B cell (primary cell): ENCODE measurements at regions not wholly inside any gene's neighbourhood (a gene's known extent, or its start where the extent isn't known, plus 50 kb on each side); places are given as distances from the start of the nearest gene placed in this dataset.

Experiments
- ATAC-seq: fragments of 200-7000 bp; cut with Tn5 transposase; one replicate; pipeline ENCODE4 v1.10.0; 2021; ENCODE audit warnings: low read depth, mild to moderate bottlenecking, moderate number of reproducible peaks, moderate library complexity
- CTCF ChIA-PET: fragments of 350-600 bp; sonication (Branson Sonifier 250); formaldehyde crosslinking; loops from one replicate; lab custom pipeline; 2021; ENCODE audit warnings: antibody characterized with exemption, inconsistent platforms; lab: Charles Lee
- POLR2A ChIA-PET: fragments of 350-600 bp; sonication (Branson Sonifier 250); formaldehyde crosslinking; loops from one replicate; lab custom pipeline; 2021; ENCODE audit warnings: antibody characterized with exemption; lab: Charles Lee
- DNase-seq: peaks from one replicate; pipeline ENCODE4 v3.0.0; 2013
- H2AFZ ChIP-seq: 2 replicates; pipeline ENCODE4 v1.6.1; 2012; ENCODE audit warnings: mild to moderate bottlenecking, low read depth, low read length; ENCODE audit not compliant: insufficient read depth, poor library complexity, severe bottlenecking
- H3K27ac ChIP-seq, 2 donors: 1 replicate in 1 of 2; 2 replicates in 1 of 2; pipeline ENCODE4 v1.5.1; 2012 to 2013; ENCODE audit warnings: low read length in 2 of 2, mild to moderate bottlenecking in 2 of 2, moderate library complexity in 1 of 2
- H3K27me3 ChIP-seq, 4 experiments: fragments of 200-600 bp in 1 of 4; sonication (generic) in 1 of 4; replicated peaks in 1 of 4; 1 replicate in 2 of 4; 2 replicates in 2 of 4; pipeline versions ENCODE4 v1.6.1 to v1.7.0; 2013 to 2016; ENCODE audit warnings: low read length in 3 of 4, mild to moderate bottlenecking in 2 of 4, mixed read lengths in 1 of 4, moderate library complexity in 1 of 4; ENCODE audit not compliant: insufficient read depth in 4 of 4, control insufficient read depth in 3 of 4; ENCODE audit errors: control extremely low read depth in 1 of 4
- H3K36me3 ChIP-seq, 2 experiments: replicated peaks in 1 of 2; 1 replicate in 1 of 2; 2 replicates in 1 of 2; pipeline versions ENCODE4 v1.6.1 to v1.7.1; 2013; ENCODE audit warnings: low read length in 1 of 2; ENCODE audit not compliant: insufficient read depth in 2 of 2, control insufficient read depth in 1 of 2; ENCODE audit errors: control extremely low read depth in 1 of 2, extremely low read depth in 1 of 2
- H3K4me1 ChIP-seq, 2 donors: fragments of 200-600 bp in 1 of 2; sonication (generic) in 1 of 2; 1 replicate in 1 of 2; 2 replicates in 1 of 2; pipeline versions ENCODE4 v1.5.1 to v1.6.1; 2013 to 2017; ENCODE audit warnings: low read length in 2 of 2; ENCODE audit not compliant: control insufficient read depth in 2 of 2, insufficient read depth in 2 of 2
- H3K4me2 ChIP-seq: replicated peaks from 2 replicates; pipeline ENCODE3; 2012; ENCODE audit warnings: mild to moderate bottlenecking, low read depth, low read length; ENCODE audit not compliant: poor library complexity, severe bottlenecking
- H3K4me3 ChIP-seq, 5 experiments: fragments of 200-600 bp in 1 of 5; sonication (generic) in 1 of 5; 1 replicate in 3 of 5; 2 replicates in 2 of 5; pipeline versions ENCODE4 v1.5.1 to v1.7.0; 2011 to 2016; ENCODE audit warnings: low read length in 4 of 5, mild to moderate bottlenecking in 4 of 5, low read depth in 2 of 5, control low read depth in 1 of 5, moderate library complexity in 1 of 5; ENCODE audit not compliant: insufficient read depth in 1 of 5; ENCODE audit errors: control extremely low read depth in 1 of 5, extremely low read depth in 1 of 5
- H3K79me2 ChIP-seq: fragments of 200-600 bp; sonication (generic); one replicate; pipeline ENCODE4 v1.6.0; 2016; ENCODE audit warnings: low read length; ENCODE audit not compliant: control insufficient read depth, insufficient read depth
- H3K9ac ChIP-seq: fragments of 200-600 bp; sonication (generic); 2 replicates; pipeline ENCODE4 v1.6.1; 2017; ENCODE audit warnings: mild to moderate bottlenecking, low read length, moderate library complexity
- H3K9me3 ChIP-seq, 3 donors: one replicate each; pipeline versions ENCODE4 v1.6.1 to v1.7.1; 2013; ENCODE audit warnings: low read length in 2 of 3; ENCODE audit not compliant: control insufficient read depth in 2 of 3, insufficient read depth in 1 of 3; ENCODE audit errors: control extremely low read depth in 1 of 3
- H4K20me1 ChIP-seq: 2 replicates; pipeline ENCODE4 v1.6.0; 2012; ENCODE audit warnings: mild to moderate bottlenecking, low read length; ENCODE audit not compliant: insufficient read depth, control insufficient read depth, poor library complexity, severe bottlenecking
- H3K27ac Mint-ChIP-seq: one replicate; pipeline ENCODE4 v1.8.0; 2021; ENCODE audit warnings: mixed read lengths
- H3K27me3 Mint-ChIP-seq: one replicate; pipeline ENCODE4 v1.8.0; 2021; ENCODE audit warnings: mixed read lengths
- H3K4me1 Mint-ChIP-seq: one replicate; pipeline ENCODE4 v1.8.0; 2021; ENCODE audit warnings: mixed read lengths
- H3K4me3 Mint-ChIP-seq: one replicate; pipeline ENCODE4 v1.8.0; 2021; ENCODE audit warnings: mixed read lengths
- H3K9me3 Mint-ChIP-seq: one replicate; pipeline ENCODE4 v1.8.0; 2022; ENCODE audit warnings: mixed read lengths; ENCODE audit not compliant: insufficient read depth
- CTCF ChIP-seq: fragments of 200-600 bp; IDR thresholded peaks from one replicate; pipeline ENCODE4 v1.8.0; 2022; ENCODE audit warnings: antibody characterized with exemption, mild to moderate bottlenecking
- EZH2 ChIP-seq: IDR thresholded peaks from 2 replicates; pipeline ENCODE4 v1.6.1; 2012; ENCODE audit warnings: borderline replicate concordance, low read depth, mild to moderate bottlenecking, moderate library complexity, low read length; ENCODE audit not compliant: insufficient read depth, poor library complexity, severe bottlenecking
- WGBS: methylation state at CpG from one replicate; pipeline ENCODE4 v1.1.5; 2013; ENCODE audit warnings: missing lambda C conversion rate; ENCODE audit not compliant: insufficient coverage; 5-methylcytosine and 5-hydroxymethylcytosine counted together
- intact Hi-C: fragments of 100-400 bp; cut with micrococcal nuclease; formaldehyde crosslinking; loops from one replicate; pipeline ENCODE4 v1.10.0; 2022

GRCh38 chr1:189977184-189977583, 500.5 kb downstream of the BRINP3 start:
- CTCF ChIA-PET, result no interaction called here
- Histone ChIP-seq H4K20me1 (no peaks in the 10 kb centered on the region), H3K36me3 (no peaks in the 10 kb centered on the region), H3K9ac (no peak overlapping the region), H3K27me3 (no peaks in the 10 kb centered on the region), H3K79me2 (no peaks in the 10 kb centered on the region), H3K4me3 (no peak overlapping the region), H3K4me1 (no peaks in the 10 kb centered on the region), H3K9me3 (peaks cover 0 to 7% (median 0%) of the 10 kb centered on the region in 3 donors), H3K4me2 (no peak overlapping the region), H2AFZ (no peak overlapping the region), H3K27ac (no peak overlapping the region)
- ATAC-seq (no peak), DNase-seq (no peak)
- POLR2A ChIA-PET, result no interaction called here
- Mint-ChIP-seq H3K4me1 (no peaks in the 10 kb centered on the region), H3K27ac (no peak overlapping the region), H3K27me3 (no peaks in the 10 kb centered on the region), H3K4me3 (no peak overlapping the region), H3K9me3 (peaks cover 14% of the 10 kb centered on the region)
- TF ChIP-seq CTCF (no peak), EZH2 (no peak)
- intact Hi-C loops, result no loop called here
- WGBS, result 83% methylated on average over 2 of the region's 2 CpGs

GRCh38 chr1:189983166-189983890, 494.3 kb downstream of the BRINP3 start:
- Mint-ChIP-seq H3K27me3 (no peaks in the 10 kb centered on the region), H3K27ac (no peak overlapping the region), H3K4me3 (no peak overlapping the region), H3K9me3 (peaks cover 12% of the 10 kb centered on the region), H3K4me1 (no peaks in the 10 kb centered on the region)
- ChIA-PET CTCF (no interaction called here), POLR2A (no interaction called here)
- Histone ChIP-seq H3K36me3 (no peaks in the 10 kb centered on the region), H3K9ac (no peak overlapping the region), H3K4me3 (no peak overlapping the region), H3K9me3 (peaks cover 0 to 4% (median 0%) of the 10 kb centered on the region in 3 donors), H3K4me2 (no peak overlapping the region), H3K4me1 (no peaks in the 10 kb centered on the region), H2AFZ (no peak overlapping the region), H3K79me2 (no peaks in the 10 kb centered on the region), H3K27me3 (no peaks in the 10 kb centered on the region), H4K20me1 (no peaks in the 10 kb centered on the region), H3K27ac (no peak overlapping the region)
- no peak for TF ChIP-seq EZH2
- no peak for TF ChIP-seq CTCF
- DNase-seq (no peak), ATAC-seq (no peak)
- intact Hi-C loops, result no loop called here
- no CpG with 5 or more reads among the region's 3 CpGs for WGBS
